HG02678 (cell line): ENCODE measurements at regions not wholly inside any gene's neighbourhood (a gene's known extent, or its start where the extent isn't known, plus 50 kb on each side); places are given as distances from the start of the nearest gene placed in this dataset.
"Not testable (repeated sequence)": the region's sequence is repeated elsewhere in the genome, so short reads cannot be mapped to it uniquely, and the experiment has no call there.

Experiments used
- ATAC-seq: cut with Tn5 transposase; IDR thresholded peaks from one replicate; pipeline ENCODE4 v1.9.1; 2021; ENCODE audit warnings: mild to moderate bottlenecking, moderate library complexity; ENCODE audit not compliant: unreplicated experiment

GRCh38 chr12:89230376-89231315, 121.7 kb downstream of the DUSP6 start:
- ATAC-seq: no peak

GRCh38 chr12:89228491-89228890, 123.8 kb downstream of the DUSP6 start:
- ATAC-seq: no peak

- no peak for ATAC-seq
Measured at GRCh38 chr12:89227774-89228173, 124.5 kb downstream of the DUSP6 start.

GRCh38 chr12:89225808-89226411, 126.4 kb downstream of the DUSP6 start:
- peak; percentile 46 for ATAC-seq

GRCh38 chr12:89225401-89225800, 126.9 kb downstream of the DUSP6 start:
- peak; percentile 16 for ATAC-seq

- ATAC-seq: not testable (repeated sequence)
Measured at GRCh38 chr12:89222580-89222979, 129.7 kb downstream of the DUSP6 start.

- no peak for ATAC-seq
Measured at GRCh38 chr12:89217472-89217871, 134.8 kb downstream of the DUSP6 start.

- no peak for ATAC-seq
Measured at GRCh38 chr12:89216211-89216952, 135.9 kb downstream of the DUSP6 start.

- ATAC-seq: no peak
Measured at GRCh38 chr12:89215196-89215595, 137.1 kb downstream of the DUSP6 start.

GRCh38 chr12:89213747-89214146, 138.6 kb downstream of the DUSP6 start:
- no peak for ATAC-seq

- no peak for ATAC-seq
Measured at GRCh38 chr12:89213139-89213538, 139.2 kb downstream of the DUSP6 start.

- ATAC-seq: no peak
Measured at GRCh38 chr12:89212339-89212771, 139.9 kb downstream of the DUSP6 start.

- ATAC-seq: no peak
Measured at GRCh38 chr12:89211456-89211855, 140.8 kb downstream of the DUSP6 start.

- no peak for ATAC-seq
Measured at GRCh38 chr12:89210277-89210676, 142.0 kb downstream of the DUSP6 start.

- no peak for ATAC-seq
Measured at GRCh38 chr12:89208661-89209096, 143.6 kb downstream of the DUSP6 start.

GRCh38 chr12:89206390-89206789, 145.9 kb downstream of the DUSP6 start:
- ATAC-seq: no peak

- ATAC-seq: no peak
Measured at GRCh38 chr12:89205517-89205916, 146.8 kb downstream of the DUSP6 start.

- no peak for ATAC-seq
Measured at GRCh38 chr12:89203144-89203543, 149.2 kb downstream of the DUSP6 start.

GRCh38 chr12:89200217-89200616, 152.1 kb downstream of the DUSP6 start:
- no peak for ATAC-seq

GRCh38 chr12:89195470-89195869, 156.8 kb downstream of the DUSP6 start:
- no peak for ATAC-seq

- ATAC-seq: no peak
Measured at GRCh38 chr12:89194683-89195082, 157.6 kb downstream of the DUSP6 start.
